AG10803 (cell line): ENCODE measurements at regions not wholly inside any gene's neighbourhood (a gene's known extent, or its start where the extent isn't known, plus 50 kb on each side); places are given as distances from the start of the nearest gene placed in this dataset.

Experiments
- DNase-seq: peaks from one replicate; pipeline ENCODE4 v3.0.0; 2010; ENCODE audit warnings: low read depth
- H3K4me3 ChIP-seq: 2 replicates; pipeline ENCODE4 v1.5.1; 2011; ENCODE audit warnings: mild to moderate bottlenecking, low read length, control low read depth
- CTCF ChIP-seq: conservative IDR thresholded peaks from 2 replicates; pipeline ENCODE4 v1.5.1; 2011; ENCODE audit warnings: mild to moderate bottlenecking, low read length, control low read depth, inconsistent platforms

DNA sequence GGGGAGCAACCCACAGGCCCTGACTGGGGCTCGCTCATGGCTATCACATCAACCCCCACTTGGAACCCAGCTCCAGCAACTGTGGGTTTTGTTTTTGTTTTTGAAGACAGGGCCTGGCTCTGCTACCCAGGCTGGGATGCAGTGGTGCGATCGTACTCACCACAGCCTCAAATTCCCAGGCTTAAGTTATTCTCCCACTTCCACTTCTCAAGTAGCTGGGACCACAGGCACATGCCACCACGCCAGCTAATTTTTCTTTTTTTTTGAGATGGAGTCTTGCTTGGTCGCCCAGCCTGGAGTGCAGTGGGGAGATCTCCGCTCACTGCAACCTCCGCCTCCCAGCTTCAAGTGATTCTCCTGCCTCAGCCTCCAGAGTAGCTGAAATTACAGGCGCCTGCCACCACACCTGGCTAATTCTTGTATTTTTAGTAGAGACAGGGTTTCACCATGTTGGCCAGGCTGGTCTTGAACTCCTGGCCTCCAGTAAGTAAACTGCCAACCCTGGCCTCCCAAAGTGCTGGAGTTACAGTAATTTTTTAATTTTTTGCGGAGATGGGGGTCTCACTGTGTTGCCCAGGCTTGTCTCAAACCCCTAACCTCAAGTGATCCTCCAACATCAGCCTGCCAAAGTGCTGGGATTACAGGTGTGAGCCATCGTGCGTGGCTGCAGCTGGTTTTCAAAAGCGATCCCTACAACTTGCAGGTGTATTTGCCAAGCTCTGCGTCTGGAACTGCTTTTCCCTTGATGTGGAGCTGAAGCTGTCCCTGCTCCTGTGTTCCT lies 228.7 kb downstream of the SKIDA1 start:
- TF ChIP-seq CTCF, result no peak
- H3K4me3 ChIP-seq, result no peak overlapping the region
- DNase-seq, result no peak

- H3K4me3 ChIP-seq, result no peak overlapping the region
- DNase-seq, result no peak
Measured at GRCh38 chr10:21293518-21294356, 231.7 kb downstream of the SKIDA1 start.

GRCh38 chr10:21292763-21293517 lies 232.5 kb downstream of the SKIDA1 start:
- H3K4me3 ChIP-seq, result peak overlapping the region; percentile 34
- TF ChIP-seq CTCF, result peak; percentile 8; the same call in 1 of the 2 replicates
- peak; percentile 99 for DNase-seq

More at GRCh38 chr10:21293518-21294356, 231.7 kb downstream of the SKIDA1 start:
- no peak for TF ChIP-seq CTCF

DNA sequence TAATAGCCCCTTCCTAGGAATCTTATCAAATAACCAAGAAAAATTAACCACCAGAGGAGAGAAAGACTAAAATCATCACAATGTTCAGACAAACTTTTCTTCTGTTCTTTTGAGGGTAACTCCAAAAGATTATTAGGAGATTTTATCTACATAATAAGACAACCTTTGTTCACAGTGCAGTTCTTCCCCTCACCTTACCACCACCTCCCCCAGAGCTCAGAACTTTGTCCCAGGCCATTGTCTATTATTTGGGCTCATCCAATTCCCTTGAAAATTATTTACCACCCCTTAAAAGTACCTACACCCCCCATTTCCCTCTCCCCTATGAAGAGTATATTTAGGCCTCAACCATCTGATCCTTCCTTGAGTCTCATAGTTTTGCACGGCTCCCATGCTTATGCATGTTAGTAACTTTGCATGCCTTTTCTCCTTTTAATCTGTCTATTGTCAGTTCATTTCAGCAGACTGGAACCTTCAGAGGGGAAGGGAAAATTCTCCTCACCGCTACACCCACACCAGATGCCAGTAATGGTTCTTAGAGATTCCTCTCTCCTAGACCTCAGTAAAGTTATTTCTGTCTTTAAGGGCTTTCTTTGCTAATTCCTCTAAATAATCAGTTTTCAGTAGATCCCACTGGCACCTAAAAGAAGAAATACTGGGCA lies 234.9 kb downstream of the SKIDA1 start:
- H3K4me3 ChIP-seq, result no peak overlapping the region
- TF ChIP-seq CTCF, result no peak
- no peak for DNase-seq

DNA sequence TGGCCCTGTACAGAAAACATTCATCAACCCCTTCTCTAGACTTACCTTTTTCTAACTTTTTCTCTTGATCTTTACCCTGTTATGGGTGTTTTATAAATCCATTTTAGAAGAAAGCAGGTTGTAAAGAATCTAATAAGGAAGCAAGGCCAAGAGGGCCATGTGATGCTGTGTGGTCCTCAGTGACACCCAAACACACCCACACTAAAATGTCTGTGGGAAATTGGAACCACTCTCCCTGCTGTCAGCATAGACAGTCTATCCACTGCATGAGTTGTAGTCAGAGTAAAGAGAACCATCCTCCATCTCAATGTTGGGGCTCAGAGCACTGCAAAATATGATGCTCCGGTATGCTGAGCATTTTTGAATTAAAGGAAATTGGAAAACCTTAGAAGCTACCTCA lies 235.5 kb downstream of the SKIDA1 start:
- no peak for DNase-seq
- H3K4me3 ChIP-seq, result no peak overlapping the region
- TF ChIP-seq CTCF, result no peak

GRCh38 chr10:21289271-21289670 lies 236.2 kb downstream of the SKIDA1 start:
- no peak overlapping the region for H3K4me3 ChIP-seq
- no peak for TF ChIP-seq CTCF
- no peak for DNase-seq
